HG03378 (cell line): ENCODE measurements at regions not wholly inside any gene's neighbourhood (a gene's known extent, or its start where the extent isn't known, plus 50 kb on each side); places are given as distances from the start of the nearest gene placed in this dataset.
"Not testable (repeated sequence)": the region's sequence is repeated elsewhere in the genome, so short reads cannot be mapped to it uniquely, and the experiment has no call there.

Source experiments
- ATAC-seq: cut with Tn5 transposase; IDR thresholded peaks from one replicate; pipeline ENCODE4 v1.9.1; 2021; ENCODE audit warnings: mild to moderate bottlenecking, moderate library complexity; ENCODE audit not compliant: unreplicated experiment

GRCh38 chr15:81875717-81876116, 170.1 kb downstream of the MEX3B start:
- ATAC-seq = not testable (repeated sequence)

GRCh38 chr15:81870746-81871106, 175.1 kb downstream of the MEX3B start:
- ATAC-seq = not testable (repeated sequence)

- ATAC-seq = not testable (repeated sequence)
These were observed 175.6 kb downstream of the MEX3B start for GRCh38 chr15:81870062-81870745.

GRCh38 chr15:81869161-81869954, 176.5 kb downstream of the MEX3B start:
- ATAC-seq = no peak

- ATAC-seq = peak; percentile 99
These were observed 179.8 kb downstream of the MEX3B start for GRCh38 chr15:81865850-81866537.

GRCh38 chr15:81863162-81863561, 182.7 kb downstream of the MEX3B start:
- ATAC-seq = no peak

GRCh38 chr15:81859737-81860516, 185.9 kb downstream of the MEX3B start:
- no peak for ATAC-seq

- ATAC-seq = no peak
These were observed 187.2 kb downstream of the MEX3B start for GRCh38 chr15:81858586-81858985.

- ATAC-seq = no peak
These were observed 187.7 kb downstream of the MEX3B start for GRCh38 chr15:81858136-81858535.

GRCh38 chr15:81856634-81857026, 189.2 kb downstream of the MEX3B start:
- ATAC-seq = no peak

- no peak for ATAC-seq
These were observed 189.7 kb downstream of the MEX3B start for GRCh38 chr15:81856001-81856633.

GRCh38 chr15:81853150-81853748, 192.6 kb downstream of the MEX3B start:
- no peak for ATAC-seq

GRCh38 chr15:81852411-81853149, 193.2 kb downstream of the MEX3B start:
- no peak for ATAC-seq

GRCh38 chr15:81851757-81852156, 194.1 kb downstream of the MEX3B start:
- ATAC-seq = no peak

- no peak for ATAC-seq
These were observed 194.5 kb downstream of the MEX3B start for GRCh38 chr15:81851325-81851724.

- ATAC-seq = no peak
These were observed 196.5 kb downstream of the MEX3B start for GRCh38 chr15:81849289-81849688.

- ATAC-seq = no peak
These were observed 197.1 kb downstream of the MEX3B start for GRCh38 chr15:81848701-81849100.

- ATAC-seq = no peak
These were observed 201.9 kb downstream of the MEX3B start for GRCh38 chr15:81843757-81844407.

- peak; percentile 66 for ATAC-seq
These were observed 202.6 kb downstream of the MEX3B start for GRCh38 chr15:81843226-81843625.
